IMR-90 (cell line): ENCODE measurements at regions not wholly inside any gene's neighbourhood (a gene's known extent, or its start where the extent isn't known, plus 50 kb on each side); places are given as distances from the start of the nearest gene placed in this dataset.

ENCODE experiments used
- ATAC-seq: fragments of 200-7000 bp; cut with Tn5 transposase; 2 replicates; pipeline ENCODE4 v1.9.1; 2020; ENCODE audit warnings: low read depth, mild to moderate bottlenecking, moderate library complexity
- BruUV-seq: library from RNA; stranded (reverse); fragments of 400-500 nt; replicated peaks from 2 replicates; lab custom pipeline; 2021; lab: Mats Ljungman, UMichigan
- CTCF ChIA-PET: fragments of 300-600 bp; formaldehyde crosslinking; extraction: SDS; loops from one replicate; lab custom pipeline; 2021; ENCODE audit warnings: antibody characterized with exemption; lab: Yijun Ruan, JAX
- POLR2A ChIA-PET: fragments of 300-600 bp; sonication (Branson Sonifier 250); formaldehyde crosslinking; loops from one replicate; lab custom pipeline; 2022; ENCODE audit warnings: antibody characterized with exemption; ENCODE audit not compliant: unreplicated experiment; lab: Charles Lee
- DNase-seq: peaks from one replicate; pipeline ENCODE4 v3.0.0; 2013
- H2AFZ ChIP-seq: replicated peaks from 2 replicates; pipeline ENCODE3; 2013; ENCODE audit warnings: low read length, mild to moderate bottlenecking; ENCODE audit not compliant: poor library complexity
- H2AK5ac ChIP-seq: 2 replicates; pipeline ENCODE4 v1.6.1; 2013; ENCODE audit warnings: low read depth, low read length, inconsistent platforms
- H2AK9ac ChIP-seq: replicated peaks from 2 replicates; pipeline ENCODE3; 2013; ENCODE audit warnings: mild to moderate bottlenecking, low read depth, low read length, moderate library complexity; ENCODE audit not compliant: poor library complexity
- H2BK120ac ChIP-seq: 2 replicates; pipeline ENCODE4 v1.6.1; 2013; ENCODE audit warnings: low read depth, low read length, inconsistent platforms
- H2BK15ac ChIP-seq: 3 replicates; pipeline ENCODE4 v1.6.1; 2013; ENCODE audit warnings: low read depth, low read length, inconsistent platforms
- H2BK20ac ChIP-seq: 2 replicates; pipeline ENCODE4 v1.6.1; 2013; ENCODE audit warnings: low read depth, mild to moderate bottlenecking, inconsistent platforms, low read length, moderate library complexity
- H2BK5ac ChIP-seq: 2 replicates; pipeline ENCODE4 v1.6.1; 2013; ENCODE audit warnings: mild to moderate bottlenecking, low read depth, low read length, inconsistent platforms; ENCODE audit not compliant: poor library complexity, severe bottlenecking
- H3K14ac ChIP-seq: replicated peaks from 2 replicates; pipeline ENCODE4 v1.6.1; 2013; ENCODE audit warnings: low read depth, low read length, inconsistent platforms
- H3K18ac ChIP-seq: 2 replicates; pipeline ENCODE4 v1.6.1; 2013; ENCODE audit warnings: low read depth, low read length, control low read depth
- H3K23ac ChIP-seq: 2 replicates; pipeline ENCODE4 v1.6.1; 2013; ENCODE audit warnings: low read depth, low read length, inconsistent platforms
- H3K27ac ChIP-seq: 2 replicates; pipeline ENCODE4 v1.5.1; 2013; ENCODE audit warnings: mild to moderate bottlenecking, control low read depth, low read length; ENCODE audit not compliant: insufficient read depth
- H3K27me3 ChIP-seq: 2 replicates; pipeline ENCODE4 v1.6.1; 2013; ENCODE audit warnings: low read length; ENCODE audit not compliant: control insufficient read depth, insufficient read depth
- H3K36me3 ChIP-seq: 2 replicates; pipeline ENCODE4 v1.6.1; 2013; ENCODE audit warnings: low read length, mixed read lengths; ENCODE audit not compliant: control insufficient read depth, insufficient read depth
- H3K4ac ChIP-seq: 2 replicates; pipeline ENCODE4 v1.6.1; 2013; ENCODE audit warnings: low read depth, low read length, inconsistent platforms
- H3K4me1 ChIP-seq: 2 replicates; pipeline ENCODE4 v1.6.1; 2013; ENCODE audit warnings: low read length, mixed read lengths; ENCODE audit not compliant: control insufficient read depth, insufficient read depth
- H3K4me2 ChIP-seq: 2 replicates; pipeline ENCODE4 v1.6.1; 2013; ENCODE audit warnings: low read depth, mild to moderate bottlenecking, control low read depth, low read length, moderate library complexity
- H3K4me3 ChIP-seq: 2 replicates; pipeline ENCODE4 v1.5.1; 2013; ENCODE audit warnings: low read depth, mild to moderate bottlenecking, control low read depth, low read length, moderate library complexity; ENCODE audit not compliant: insufficient read depth
- H3K56ac ChIP-seq: 2 replicates; pipeline ENCODE4 v1.6.1; 2013; ENCODE audit warnings: low read length, inconsistent platforms; ENCODE audit not compliant: insufficient read depth; ENCODE audit errors: extremely low read depth
- H3K79me1 ChIP-seq, 2 experiments: 2 replicates each; pipeline ENCODE4 v1.6.1; 2013; ENCODE audit warnings: low read length in 2 of 2, inconsistent platforms in 1 of 2, low read depth in 1 of 2
- H3K9ac ChIP-seq: 2 replicates; pipeline ENCODE4 v1.6.1; 2013; ENCODE audit warnings: low read depth, low read length, control low read depth
- H3K9me1 ChIP-seq: 2 replicates; pipeline ENCODE4 v1.6.1; 2013; ENCODE audit warnings: low read length, inconsistent platforms; ENCODE audit not compliant: insufficient read depth
- H3K9me3 ChIP-seq: 2 replicates; pipeline ENCODE4 v1.6.1; 2013; ENCODE audit warnings: low read length; ENCODE audit not compliant: control insufficient read depth, insufficient read depth
- H4K20me1 ChIP-seq: 2 replicates; pipeline ENCODE4 v1.6.1; 2013; ENCODE audit warnings: low read length, inconsistent platforms; ENCODE audit not compliant: insufficient read depth
- H4K5ac ChIP-seq: 2 replicates; pipeline ENCODE4 v1.6.1; 2013; ENCODE audit warnings: mild to moderate bottlenecking, low read depth, low read length, control low read depth
- H4K8ac ChIP-seq, 2 experiments: 2 replicates each; pipeline ENCODE4 v1.6.1; 2013; ENCODE audit warnings: low read depth in 2 of 2, low read length in 2 of 2, control low read depth in 1 of 2, inconsistent platforms in 1 of 2
- H4K91ac ChIP-seq: 2 replicates; pipeline ENCODE4 v1.6.1; 2013; ENCODE audit warnings: low read depth, low read length, inconsistent platforms; ENCODE audit not compliant: insufficient read depth
- BHLHE40 ChIP-seq: fragments of 150-350 bp; IDR thresholded peaks from 2 replicates; pipeline ENCODE4 v1.6.1; 2016; ENCODE audit warnings: mild to moderate bottlenecking, low read depth, low read length
- CEBPB ChIP-seq: IDR thresholded peaks from 2 replicates; pipeline ENCODE4 v1.6.1; 2012; ENCODE audit warnings: low read depth, low read length, improper control_type of control experiment
- CHD1 ChIP-seq: IDR thresholded peaks from 2 replicates; pipeline ENCODE4 v1.6.1; 2012; ENCODE audit warnings: low read depth, low read length, improper control_type of control experiment
- FOS ChIP-seq: fragments of 150-350 bp; IDR thresholded peaks from 2 replicates; pipeline ENCODE4 v1.6.1; 2016; ENCODE audit warnings: low read depth, low read length
- MAZ ChIP-seq: IDR thresholded peaks from 2 replicates; pipeline ENCODE4 v1.6.1; 2012; ENCODE audit warnings: low read depth, mild to moderate bottlenecking, low read length, improper control_type of control experiment, moderate library complexity, borderline replicate concordance
- MXI1 ChIP-seq: IDR thresholded peaks from 2 replicates; pipeline ENCODE4 v1.6.1; 2012; ENCODE audit warnings: low read depth, mild to moderate bottlenecking, low read length, moderate library complexity, borderline replicate concordance
- NFE2L2 ChIP-seq: fragments of 150-350 bp; IDR thresholded peaks from 2 replicates; pipeline ENCODE4 v1.6.1; 2016; ENCODE audit warnings: low read depth, mild to moderate bottlenecking, low read length
- POLR2A ChIP-seq: IDR thresholded peaks from 2 replicates; pipeline ENCODE4 v1.6.1; 2012; ENCODE audit warnings: mild to moderate bottlenecking, low read depth, low read length
- RCOR1 ChIP-seq: IDR thresholded peaks from 2 replicates; pipeline ENCODE4 v1.6.1; 2012; ENCODE audit warnings: mild to moderate bottlenecking, low read length, improper control_type of control experiment; ENCODE audit not compliant: insufficient replicate concordance
- RFX5 ChIP-seq: IDR thresholded peaks from 2 replicates; pipeline ENCODE4 v1.8.0; 2012; ENCODE audit warnings: low read depth, mild to moderate bottlenecking, low read length, moderate library complexity
- SMC3 ChIP-seq: fragments of 150-350 bp; IDR thresholded peaks from 2 replicates; pipeline ENCODE4 v1.6.1; 2016; ENCODE audit warnings: low read depth, mild to moderate bottlenecking, antibody characterized with exemption, low read length, moderate library complexity
- WGBS, 2 experiments: methylation state at CpG; one replicate each; pipeline versions ENCODE4 v1.1.5 to v1.1.7; 2013; ENCODE audit warnings: missing lambda C conversion rate in 2 of 2; ENCODE audit not compliant: insufficient read length in 1 of 2; ENCODE audit errors: extremely low coverage in 2 of 2; 5-methylcytosine and 5-hydroxymethylcytosine counted together
- dilution Hi-C: fragments of 300-500 bp; cut with HindIII; formaldehyde crosslinking; loops from one replicate; pipeline ENCODE4 v1.14.3; 2018; ENCODE audit warnings: low sequenced_read_pairs; ENCODE audit not compliant: unreplicated experiment
- in situ Hi-C: fragments of 300-500 bp; cut with MboI; formaldehyde crosslinking; loops from 3 replicates; pipeline ENCODE4 v1.14.3; 2019; ENCODE audit warnings: low sequenced_read_pairs, inconsistent platforms, mixed read lengths
- intact Hi-C: fragments of 100-400 bp; cut with micrococcal nuclease; formaldehyde crosslinking; loops from 2 replicates; pipeline ENCODE4 v1.10.0; 2022
- TF ChIP-seq, protein P1 (sequence below): conservative IDR thresholded peaks from 2 replicates; pipeline ENCODE4 v1.5.1; 2012; ENCODE audit warnings: mild to moderate bottlenecking, low read depth, low read length, improper control_type of control experiment

- Histone ChIP-seq H3K4ac (no peak overlapping the region), H3K9me3 (peaks cover 16% of the 10 kb centered on the region), H2AK9ac (no peak overlapping the region), H4K5ac (no peak overlapping the region), H2AFZ (no peak overlapping the region), H2AK5ac (no peak overlapping the region), H3K14ac (no peak overlapping the region), H3K79me1 (no peaks in the 10 kb centered on the region), H3K27ac (no peak overlapping the region), H2BK5ac (no peak overlapping the region), H2BK20ac (no peak overlapping the region), H3K4me2 (no peak overlapping the region), H3K4me3 (no peak overlapping the region), H3K36me3 (no peaks in the 10 kb centered on the region), H2BK15ac (no peak overlapping the region), H4K8ac (no peak overlapping the region), H3K23ac (no peak overlapping the region), H3K27me3 (no peaks in the 10 kb centered on the region), H3K4me1 (no peaks in the 10 kb centered on the region), H2BK120ac (no peak overlapping the region), H3K18ac (no peak overlapping the region), H3K9me1 (no peaks in the 10 kb centered on the region), H4K20me1 (no peaks in the 10 kb centered on the region), H3K9ac (no peak overlapping the region), H4K91ac (no peak overlapping the region), H3K56ac (no peak overlapping the region)
- no CpG with 5 or more reads among the region's 2 CpGs for WGBS, 2 experiments
- TF ChIP-seq SMC3 (no peak), RCOR1 (no peak), RFX5 (no peak), CHD1 (no peak), NFE2L2 (no peak), FOS (no peak), MXI1 (no peak), BHLHE40 (no peak), POLR2A (no peak), MAZ (no peak), CEBPB (no peak)
- TF ChIP-seq, protein P1, sequence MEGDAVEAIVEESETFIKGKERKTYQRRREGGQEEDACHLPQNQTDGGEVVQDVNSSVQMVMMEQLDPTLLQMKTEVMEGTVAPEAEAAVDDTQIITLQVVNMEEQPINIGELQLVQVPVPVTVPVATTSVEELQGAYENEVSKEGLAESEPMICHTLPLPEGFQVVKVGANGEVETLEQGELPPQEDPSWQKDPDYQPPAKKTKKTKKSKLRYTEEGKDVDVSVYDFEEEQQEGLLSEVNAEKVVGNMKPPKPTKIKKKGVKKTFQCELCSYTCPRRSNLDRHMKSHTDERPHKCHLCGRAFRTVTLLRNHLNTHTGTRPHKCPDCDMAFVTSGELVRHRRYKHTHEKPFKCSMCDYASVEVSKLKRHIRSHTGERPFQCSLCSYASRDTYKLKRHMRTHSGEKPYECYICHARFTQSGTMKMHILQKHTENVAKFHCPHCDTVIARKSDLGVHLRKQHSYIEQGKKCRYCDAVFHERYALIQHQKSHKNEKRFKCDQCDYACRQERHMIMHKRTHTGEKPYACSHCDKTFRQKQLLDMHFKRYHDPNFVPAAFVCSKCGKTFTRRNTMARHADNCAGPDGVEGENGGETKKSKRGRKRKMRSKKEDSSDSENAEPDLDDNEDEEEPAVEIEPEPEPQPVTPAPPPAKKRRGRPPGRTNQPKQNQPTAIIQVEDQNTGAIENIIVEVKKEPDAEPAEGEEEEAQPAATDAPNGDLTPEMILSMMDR, result no peak
- BruUV-seq, result no TSS peak
- DNase-seq, result no peak
- POLR2A ChIA-PET, result no interaction called here
- dilution Hi-C loops, result no loop called here
- in situ Hi-C loops, result no loop called here
- no peak for ATAC-seq
- intact Hi-C loops, result no loop called here
- CTCF ChIA-PET, result no interaction called here
Observed at GRCh38 chr18:38310936-38311335, 745.3 kb upstream of the CELF4 start.
